OCI-LY3 (cell line): ENCODE measurements at regions not wholly inside any gene's neighbourhood (a gene's known extent, or its start where the extent isn't known, plus 50 kb on each side); places are given as distances from the start of the nearest gene placed in this dataset.

ENCODE experiments used
- H2AFZ ChIP-seq: fragments of 200-600, 300-600 bp; shearing (Covaris generic); 2 replicates; pipeline ENCODE4 v1.6.0; 2014; ENCODE audit warnings: antibody characterized with exemption, low read depth, low read length
- H3K27ac ChIP-seq: fragments of 200-600, 300-600 bp; sonication (generic); 2 replicates; pipeline ENCODE4 v1.5.1; 2014; ENCODE audit warnings: mild to moderate bottlenecking, low read length, moderate library complexity, mixed read lengths
- H3K27me3 ChIP-seq: fragments of 200-600, 300-600 bp; sonication (generic); 2 replicates; pipeline ENCODE4 v1.6.1; 2014; ENCODE audit warnings: low read depth, low read length, mixed read lengths
- H3K36me3 ChIP-seq: fragments of 200-600, 300-600 bp; sonication (generic); replicated peaks from 2 replicates; pipeline ENCODE3; 2014; ENCODE audit warnings: low read depth, low read length, mixed read lengths
- H3K4me1 ChIP-seq: fragments of 300-600, 200-600 bp; sonication (generic); 2 replicates; pipeline ENCODE4 v1.6.1; 2014; ENCODE audit warnings: low read length, mixed read lengths
- H3K4me2 ChIP-seq: fragments of 200-600, 300-600 bp; sonication (generic); 2 replicates; pipeline ENCODE4 v1.6.1; 2014; ENCODE audit warnings: low read length, mixed read lengths
- H3K4me3 ChIP-seq: fragments of 300-600, 200-600 bp; sonication (generic); 2 replicates; pipeline ENCODE4 v1.5.1; 2014; ENCODE audit warnings: antibody characterized with exemption, mild to moderate bottlenecking, low read length, moderate library complexity
- H3K79me2 ChIP-seq: fragments of 300-600, 200-600 bp; shearing (Covaris generic); 2 replicates; pipeline ENCODE4 v1.6.1; 2014; ENCODE audit warnings: mild to moderate bottlenecking, low read length, mixed read lengths
- H3K9ac ChIP-seq: fragments of 300-600, 200-600 bp; shearing (Covaris generic); 2 replicates; pipeline ENCODE4 v1.6.0; 2014; ENCODE audit warnings: mild to moderate bottlenecking, low read length, moderate library complexity
- H3K9me3 ChIP-seq: fragments of 200-600, 300-600 bp; shearing (Covaris generic); 2 replicates; pipeline ENCODE4 v1.6.1; 2014; ENCODE audit warnings: low read length, mixed read lengths; ENCODE audit not compliant: insufficient read depth
- H4K20me1 ChIP-seq: fragments of 200-600, 300-600 bp; sonication (generic); 2 replicates; pipeline ENCODE4 v1.6.1; 2016; ENCODE audit warnings: low read length, mixed read lengths; ENCODE audit not compliant: insufficient read depth
- EZH2phosphoT487 ChIP-seq: fragments of 200-600 bp; shearing (Covaris generic); IDR thresholded peaks from 2 replicates; pipeline ENCODE4 v1.6.1; 2018; ENCODE audit warnings: antibody characterized with exemption, mixed run types, low read depth
- TF ChIP-seq, protein P1 (sequence below): fragments of 200-600, 300-600 bp; sonication (generic); IDR thresholded peaks from 2 replicates; pipeline ENCODE4 v1.5.1; 2014; ENCODE audit warnings: antibody characterized with exemption, low read length, low read depth

GRCh38 chr11:106463154-106463553 is 385.7 kb downstream of the AASDHPPT start:
- no peak overlapping the region for H3K27ac ChIP-seq
- no peak overlapping the region for H3K4me2 ChIP-seq
- H4K20me1 ChIP-seq, result no peaks in the 10 kb centered on the region
- H3K4me3 ChIP-seq, result no peak overlapping the region
- H3K79me2 ChIP-seq, result no peaks in the 10 kb centered on the region
- no peaks in the 10 kb centered on the region for H3K36me3 ChIP-seq
- H3K9ac ChIP-seq, result no peak overlapping the region
- H3K9me3 ChIP-seq, result no peaks in the 10 kb centered on the region
- H2AFZ ChIP-seq, result no peak overlapping the region
- H3K27me3 ChIP-seq, result no peaks in the 10 kb centered on the region
- TF ChIP-seq EZH2phosphoT487, result no peak
- TF ChIP-seq, protein P1, sequence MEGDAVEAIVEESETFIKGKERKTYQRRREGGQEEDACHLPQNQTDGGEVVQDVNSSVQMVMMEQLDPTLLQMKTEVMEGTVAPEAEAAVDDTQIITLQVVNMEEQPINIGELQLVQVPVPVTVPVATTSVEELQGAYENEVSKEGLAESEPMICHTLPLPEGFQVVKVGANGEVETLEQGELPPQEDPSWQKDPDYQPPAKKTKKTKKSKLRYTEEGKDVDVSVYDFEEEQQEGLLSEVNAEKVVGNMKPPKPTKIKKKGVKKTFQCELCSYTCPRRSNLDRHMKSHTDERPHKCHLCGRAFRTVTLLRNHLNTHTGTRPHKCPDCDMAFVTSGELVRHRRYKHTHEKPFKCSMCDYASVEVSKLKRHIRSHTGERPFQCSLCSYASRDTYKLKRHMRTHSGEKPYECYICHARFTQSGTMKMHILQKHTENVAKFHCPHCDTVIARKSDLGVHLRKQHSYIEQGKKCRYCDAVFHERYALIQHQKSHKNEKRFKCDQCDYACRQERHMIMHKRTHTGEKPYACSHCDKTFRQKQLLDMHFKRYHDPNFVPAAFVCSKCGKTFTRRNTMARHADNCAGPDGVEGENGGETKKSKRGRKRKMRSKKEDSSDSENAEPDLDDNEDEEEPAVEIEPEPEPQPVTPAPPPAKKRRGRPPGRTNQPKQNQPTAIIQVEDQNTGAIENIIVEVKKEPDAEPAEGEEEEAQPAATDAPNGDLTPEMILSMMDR, result no peak
- no peaks in the 10 kb centered on the region for H3K4me1 ChIP-seq

DNA sequence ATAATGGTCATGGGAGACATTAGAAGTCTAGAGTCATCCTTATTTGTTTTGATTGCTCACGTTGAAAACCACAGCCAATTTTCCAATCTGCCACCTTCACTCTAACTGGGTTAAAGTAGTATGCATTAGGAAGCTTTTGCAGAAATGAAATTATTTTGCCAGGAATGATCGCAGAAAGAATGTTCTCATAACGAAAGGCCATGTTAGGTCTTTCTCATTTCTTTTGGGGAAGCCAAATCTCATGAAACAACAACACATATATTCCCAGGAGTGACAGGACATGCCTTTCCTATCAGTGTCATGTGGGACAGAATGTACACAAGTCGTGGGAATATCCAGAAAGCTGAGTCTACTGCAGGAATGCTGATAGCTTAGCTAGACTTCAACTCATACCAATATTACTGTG is 386.3 kb downstream of the AASDHPPT start:
- Histone ChIP-seq H3K9ac (no peak overlapping the region), H4K20me1 (no peaks in the 10 kb centered on the region), H3K4me3 (no peak overlapping the region), H3K4me1 (no peaks in the 10 kb centered on the region), H3K4me2 (no peak overlapping the region), H2AFZ (no peak overlapping the region), H3K27me3 (no peaks in the 10 kb centered on the region), H3K36me3 (no peaks in the 10 kb centered on the region), H3K79me2 (no peaks in the 10 kb centered on the region), H3K9me3 (no peaks in the 10 kb centered on the region), H3K27ac (no peak overlapping the region)
- TF ChIP-seq EZH2phosphoT487, result no peak
- TF ChIP-seq, protein P1, result no peak

- no peak overlapping the region for H3K9ac ChIP-seq
- H3K4me2 ChIP-seq, result no peak overlapping the region
- no peaks in the 10 kb centered on the region for H3K4me1 ChIP-seq
- H3K79me2 ChIP-seq, result no peaks in the 10 kb centered on the region
- no peak for TF ChIP-seq EZH2phosphoT487
- TF ChIP-seq, protein P1, result no peak
- no peaks in the 10 kb centered on the region for H3K9me3 ChIP-seq
- H3K27ac ChIP-seq, result no peak overlapping the region
- H4K20me1 ChIP-seq, result no peaks in the 10 kb centered on the region
- no peaks in the 10 kb centered on the region for H3K27me3 ChIP-seq
- H3K36me3 ChIP-seq, result no peaks in the 10 kb centered on the region
- H3K4me3 ChIP-seq, result no peak overlapping the region
- H2AFZ ChIP-seq, result no peak overlapping the region
Measured at GRCh38 chr11:106464728-106465127, 387.3 kb downstream of the AASDHPPT start.

- Histone ChIP-seq H3K27me3 (no peaks in the 10 kb centered on the region), H3K9ac (no peak overlapping the region), H4K20me1 (no peaks in the 10 kb centered on the region), H3K4me1 (no peaks in the 10 kb centered on the region), H3K4me3 (no peak overlapping the region), H3K36me3 (no peaks in the 10 kb centered on the region), H2AFZ (no peak overlapping the region), H3K27ac (no peak overlapping the region), H3K79me2 (no peaks in the 10 kb centered on the region), H3K4me2 (no peak overlapping the region), H3K9me3 (no peaks in the 10 kb centered on the region)
- TF ChIP-seq EZH2phosphoT487, result no peak
Measured at GRCh38 chr11:106466521-106467080, 389.1 kb downstream of the AASDHPPT start.
